HUES48 (cell line): ENCODE measurements at regions not wholly inside any gene's neighbourhood (a gene's known extent, or its start where the extent isn't known, plus 50 kb on each side); places are given as distances from the start of the nearest gene placed in this dataset.

Source experiments
- H3K27ac ChIP-seq: one replicate; pipeline ENCODE4 v1.7.0; 2013; ENCODE audit warnings: low read depth, low read length, inconsistent platforms
- H3K27me3 ChIP-seq: 2 replicates; pipeline ENCODE4 v1.6.1; 2013; ENCODE audit warnings: mild to moderate bottlenecking, low read length; ENCODE audit not compliant: control insufficient read depth, insufficient read depth
- H3K36me3 ChIP-seq: 2 replicates; pipeline ENCODE4 v1.6.1; 2013; ENCODE audit warnings: low read length; ENCODE audit not compliant: control insufficient read depth, insufficient read depth
- H3K4me1 ChIP-seq: 2 replicates; pipeline ENCODE4 v1.6.1; 2013; ENCODE audit warnings: mild to moderate bottlenecking, low read length; ENCODE audit not compliant: control insufficient read depth, insufficient read depth
- H3K4me3 ChIP-seq: 2 replicates; pipeline ENCODE4 v1.5.1; 2013; ENCODE audit warnings: mild to moderate bottlenecking, low read depth, low read length
- H3K9ac ChIP-seq: 2 replicates; pipeline ENCODE4 v1.6.1; 2013; ENCODE audit warnings: mild to moderate bottlenecking, low read depth, low read length, moderate library complexity
- H3K9me3 ChIP-seq: 2 replicates; pipeline ENCODE4 v1.6.1; 2013; ENCODE audit warnings: low read length; ENCODE audit not compliant: control insufficient read depth, insufficient read depth

GRCh38 chr5:68379275-68380036 lies 163.9 kb downstream of the PIK3R1 start:
- Histone ChIP-seq H3K4me1 (peaks cover 8% of the 10 kb centered on the region), H3K27me3 (no peaks in the 10 kb centered on the region), H3K36me3 (no peaks in the 10 kb centered on the region), H3K27ac (no peak overlapping the region), H3K9ac (no peak overlapping the region), H3K9me3 (no peaks in the 10 kb centered on the region), H3K4me3 (no peak overlapping the region)

GRCh38 chr5:68380078-68380477 lies 164.5 kb downstream of the PIK3R1 start:
- H3K27ac ChIP-seq: no peak overlapping the region
- H3K9ac ChIP-seq: no peak overlapping the region
- H3K4me3 ChIP-seq: no peak overlapping the region
- H3K9me3 ChIP-seq: no peaks in the 10 kb centered on the region
- H3K36me3 ChIP-seq: no peaks in the 10 kb centered on the region
- H3K4me1 ChIP-seq: peaks cover 8% of the 10 kb centered on the region
- no peaks in the 10 kb centered on the region for H3K27me3 ChIP-seq

- Histone ChIP-seq H3K27me3 (no peaks in the 10 kb centered on the region), H3K9ac (no peak overlapping the region), H3K4me3 (no peak overlapping the region), H3K9me3 (no peaks in the 10 kb centered on the region), H3K27ac (no peak overlapping the region), H3K4me1 (peaks cover 8% of the 10 kb centered on the region), H3K36me3 (no peaks in the 10 kb centered on the region)
Measured at GRCh38 chr5:68381060-68381459, 165.5 kb downstream of the PIK3R1 start.

GRCh38 chr5:68381909-68382308 lies 166.4 kb downstream of the PIK3R1 start:
- no peak overlapping the region for H3K27ac ChIP-seq
- no peak overlapping the region for H3K4me3 ChIP-seq
- H3K27me3 ChIP-seq: no peaks in the 10 kb centered on the region

GRCh38 chr5:68382640-68383039 lies 167.1 kb downstream of the PIK3R1 start:
- no peak overlapping the region for H3K9ac ChIP-seq
- no peaks in the 10 kb centered on the region for H3K36me3 ChIP-seq
- H3K27ac ChIP-seq: no peak overlapping the region
- H3K4me1 ChIP-seq: peaks cover 8% of the 10 kb centered on the region
- H3K9me3 ChIP-seq: no peaks in the 10 kb centered on the region
- no peak overlapping the region for H3K4me3 ChIP-seq
- H3K27me3 ChIP-seq: no peaks in the 10 kb centered on the region

More at GRCh38 chr5:68381909-68382308, 166.4 kb downstream of the PIK3R1 start:
- Histone ChIP-seq H3K9ac (no peak overlapping the region), H3K9me3 (no peaks in the 10 kb centered on the region), H3K36me3 (no peaks in the 10 kb centered on the region), H3K4me1 (peaks cover 8% of the 10 kb centered on the region)

GRCh38 chr5:68383888-68384310 lies 168.3 kb downstream of the PIK3R1 start:
- no peaks in the 10 kb centered on the region for H3K27me3 ChIP-seq
- no peaks in the 10 kb centered on the region for H3K36me3 ChIP-seq
- no peak overlapping the region for H3K4me3 ChIP-seq
- H3K4me1 ChIP-seq: no peaks in the 10 kb centered on the region
- H3K9me3 ChIP-seq: no peaks in the 10 kb centered on the region
- H3K27ac ChIP-seq: no peak overlapping the region
- no peak overlapping the region for H3K9ac ChIP-seq

GRCh38 chr5:68384936-68385594 lies 169.5 kb downstream of the PIK3R1 start:
- Histone ChIP-seq H3K36me3 (no peaks in the 10 kb centered on the region), H3K27ac (no peak overlapping the region), H3K4me1 (no peaks in the 10 kb centered on the region), H3K9me3 (no peaks in the 10 kb centered on the region), H3K27me3 (no peaks in the 10 kb centered on the region), H3K4me3 (no peak overlapping the region), H3K9ac (no peak overlapping the region)

- Histone ChIP-seq H3K27me3 (no peaks in the 10 kb centered on the region), H3K4me3 (no peak overlapping the region), H3K4me1 (no peaks in the 10 kb centered on the region), H3K9me3 (no peaks in the 10 kb centered on the region), H3K27ac (no peak overlapping the region), H3K36me3 (no peaks in the 10 kb centered on the region), H3K9ac (no peak overlapping the region)
Measured at GRCh38 chr5:68385936-68386335, 170.4 kb downstream of the PIK3R1 start.

GRCh38 chr5:68387074-68387796 lies 171.7 kb downstream of the PIK3R1 start:
- Histone ChIP-seq H3K4me3 (no peak overlapping the region), H3K36me3 (no peaks in the 10 kb centered on the region), H3K27me3 (no peaks in the 10 kb centered on the region), H3K4me1 (no peaks in the 10 kb centered on the region), H3K27ac (no peak overlapping the region), H3K9me3 (no peaks in the 10 kb centered on the region), H3K9ac (no peak overlapping the region)

GRCh38 chr5:68389618-68390017 lies 174.1 kb downstream of the PIK3R1 start:
- no peak overlapping the region for H3K4me3 ChIP-seq
- H3K9ac ChIP-seq: no peak overlapping the region
- H3K27me3 ChIP-seq: no peaks in the 10 kb centered on the region
- no peaks in the 10 kb centered on the region for H3K9me3 ChIP-seq
- no peaks in the 10 kb centered on the region for H3K4me1 ChIP-seq
- H3K27ac ChIP-seq: no peak overlapping the region
- no peaks in the 10 kb centered on the region for H3K36me3 ChIP-seq

- H3K4me3 ChIP-seq: no peak overlapping the region
Measured at GRCh38 chr5:68392617-68393016, 177.1 kb downstream of the PIK3R1 start.

More at GRCh38 chr5:68392617-68393016, 177.1 kb downstream of the PIK3R1 start:
- no peak overlapping the region for H3K9ac ChIP-seq
- no peak overlapping the region for H3K27ac ChIP-seq
- H3K4me1 ChIP-seq: no peaks in the 10 kb centered on the region
- no peaks in the 10 kb centered on the region for H3K36me3 ChIP-seq
- H3K27me3 ChIP-seq: no peaks in the 10 kb centered on the region
- no peaks in the 10 kb centered on the region for H3K9me3 ChIP-seq
